HepG2 (cell line): ENCODE measurements at regions not wholly inside any gene's neighbourhood (a gene's known extent, or its start where the extent isn't known, plus 50 kb on each side); places are given as distances from the start of the nearest gene placed in this dataset.

Experiments
- ATAC-seq: fragments of 200-7000 bp; cut with Tn5 transposase; 3 replicates; pipeline ENCODE4 v1.9.1; 2020; ENCODE audit warnings: mild to moderate bottlenecking, moderate library complexity
- BruUV-seq: library from RNA; stranded (reverse); fragments of 400-500 nt; replicated peaks from 2 replicates; lab custom pipeline; 2021; lab: Mats Ljungman, UMichigan
- CTCF ChIA-PET: fragments of 300-600 bp; formaldehyde crosslinking; extraction: SDS; loops from one replicate; lab custom pipeline; 2021; ENCODE audit warnings: low total read pairs, inconsistent platforms, low intra/inter-chr PET ratio; lab: Yijun Ruan, JAX
- POLR2A ChIA-PET: fragments of 350-600 bp; sonication (Branson Sonifier 250); formaldehyde crosslinking; loops from one replicate; lab custom pipeline; 2020; ENCODE audit warnings: antibody characterized with exemption, inconsistent platforms; lab: Yijun Ruan, JAX
- DNase-seq: peaks from one replicate; pipeline ENCODE4 v3.0.0-alpha.2; 2015; ENCODE audit warnings: low spot score
- FAIRE-seq: peaks from 3 replicates; lab custom pipeline; 2011; peaks lifted over from hg19 to GRCh38; lab: Jason Lieb, UNC
- H2AFZ ChIP-seq: one replicate; pipeline ENCODE4 v1.6.1; 2011; ENCODE audit warnings: low read length, inconsistent platforms
- H3K27ac ChIP-seq: fragments of 300-600 bp; 3 replicates; pipeline ENCODE4 v1.8.0; 2011; ENCODE audit warnings: mixed run types, mild to moderate bottlenecking, mixed read lengths, low read length, inconsistent platforms; ENCODE audit not compliant: insufficient read depth; ENCODE audit errors: extremely low read length
- H3K27me3 ChIP-seq, 2 experiments: fragments of 200-600 bp in 1 of 2; 2 replicates in 1 of 2; 3 replicates in 1 of 2; pipeline versions ENCODE4 v1.6.0 to v1.8.0; 2011; ENCODE audit warnings: low read length in 2 of 2, mild to moderate bottlenecking in 2 of 2, moderate library complexity in 2 of 2, inconsistent platforms in 1 of 2; ENCODE audit not compliant: insufficient read depth in 2 of 2, control insufficient read depth in 1 of 2
- H3K36me3 ChIP-seq, 2 experiments: fragments of 200-600 bp in 1 of 2; replicated peaks in 1 of 2; 2 replicates in 1 of 2; 3 replicates in 1 of 2; pipeline versions ENCODE4 v1.5.1 to v1.8.0; 2011; ENCODE audit warnings: low read length in 2 of 2, inconsistent platforms in 1 of 2; ENCODE audit not compliant: insufficient read depth in 2 of 2, control insufficient read depth in 1 of 2
- H3K4me1 ChIP-seq: 2 replicates; pipeline ENCODE4 v1.5.1; 2012; ENCODE audit warnings: low read length, inconsistent platforms; ENCODE audit not compliant: insufficient read depth
- H3K4me2 ChIP-seq: 2 replicates; pipeline ENCODE4 v1.6.0; 2011; ENCODE audit warnings: low read depth, low read length, inconsistent platforms
- H3K4me3 ChIP-seq, 3 experiments: fragments of 200-600 bp in 1 of 3; sonication (generic), shearing (Covaris generic) in 1 of 3; replicated peaks in 1 of 3; 2 replicates each; pipeline ENCODE4 v1.5.1; 2011 to 2016; ENCODE audit warnings: low read length in 3 of 3, inconsistent platforms in 2 of 3, low read depth in 2 of 3, mild to moderate bottlenecking in 2 of 3, control low read depth in 1 of 3, mixed read lengths in 1 of 3; ENCODE audit not compliant: insufficient read depth in 1 of 3
- H3K79me2 ChIP-seq: one replicate; pipeline ENCODE4 v1.6.1; 2011; ENCODE audit warnings: low read length, inconsistent platforms; ENCODE audit not compliant: insufficient read depth
- H3K9ac ChIP-seq: 2 replicates; pipeline ENCODE4 v1.6.0; 2011; ENCODE audit warnings: mild to moderate bottlenecking, low read depth, low read length, inconsistent platforms; ENCODE audit not compliant: insufficient read depth
- H3K9me3 ChIP-seq: 2 replicates; pipeline ENCODE4 v1.5.1; 2012; ENCODE audit warnings: mild to moderate bottlenecking, low read length
- H4K20me1 ChIP-seq: 2 replicates; pipeline ENCODE4 v1.6.0; 2011; ENCODE audit warnings: inconsistent platforms, mild to moderate bottlenecking, low read length, moderate library complexity; ENCODE audit not compliant: insufficient read depth
- GPN1 ChIP-seq: sonication (generic); formaldehyde crosslinking; IDR thresholded peaks from 2 replicates; pipeline ENCODE4 v1.5.1; 2020; ENCODE audit warnings: missing genetic modification reagents, borderline replicate concordance
- KDM2A ChIP-seq: sonication (generic); formaldehyde crosslinking; IDR thresholded peaks from 2 replicates; pipeline ENCODE4 v1.4.0; 2020; ENCODE audit warnings: low read depth, missing genetic modification reagents, borderline replicate concordance
- ZNF383 ChIP-seq: sonication (generic); formaldehyde crosslinking; IDR thresholded peaks from 2 replicates; pipeline ENCODE4 v1.4.0; 2020; ENCODE audit warnings: missing genetic modification reagents, mild to moderate bottlenecking, borderline replicate concordance
- ZSCAN31 ChIP-seq: sonication (generic); formaldehyde crosslinking; IDR thresholded peaks from 2 replicates; pipeline ENCODE4 v1.5.0; 2020; ENCODE audit warnings: low read depth, mild to moderate bottlenecking, missing genetic modification reagents
- WGBS: methylation state at CpG from one replicate; pipeline ENCODE4 v1.1.6; 2017; ENCODE audit warnings: low lambda C conversion rate; 5-methylcytosine and 5-hydroxymethylcytosine counted together
- in situ Hi-C: cut with HindIII; loops from 2 replicates; pipeline ENCODE4 v1.10.0; 2017; ENCODE audit warnings: low pct_unique_long_range_greater_than_20kb; ENCODE audit not compliant: extremely low pct_ligation_motif_present
- intact Hi-C: fragments of 100-400 bp; cut with micrococcal nuclease; formaldehyde crosslinking; loops from one replicate; pipeline ENCODE4 v1.10.0; 2022; ENCODE audit not compliant: unreplicated experiment
- TF ChIP-seq, protein P1 (sequence below): IDR thresholded peaks from 2 replicates; pipeline ENCODE4 v1.6.1; 2016; ENCODE audit warnings: low read depth, control low read depth
- TF ChIP-seq, protein P2 (sequence below): sonication (generic); formaldehyde crosslinking; IDR thresholded peaks from 2 replicates; pipeline ENCODE4 v1.5.0; 2020; ENCODE audit warnings: mild to moderate bottlenecking, missing genetic modification reagents
- TF ChIP-seq, protein P3 (sequence below): sonication (generic); formaldehyde crosslinking; IDR thresholded peaks from 2 replicates; pipeline ENCODE4 v1.5.1; 2020; ENCODE audit warnings: mild to moderate bottlenecking, moderate library complexity, missing genetic modification reagents

- TF ChIP-seq, protein P1, sequence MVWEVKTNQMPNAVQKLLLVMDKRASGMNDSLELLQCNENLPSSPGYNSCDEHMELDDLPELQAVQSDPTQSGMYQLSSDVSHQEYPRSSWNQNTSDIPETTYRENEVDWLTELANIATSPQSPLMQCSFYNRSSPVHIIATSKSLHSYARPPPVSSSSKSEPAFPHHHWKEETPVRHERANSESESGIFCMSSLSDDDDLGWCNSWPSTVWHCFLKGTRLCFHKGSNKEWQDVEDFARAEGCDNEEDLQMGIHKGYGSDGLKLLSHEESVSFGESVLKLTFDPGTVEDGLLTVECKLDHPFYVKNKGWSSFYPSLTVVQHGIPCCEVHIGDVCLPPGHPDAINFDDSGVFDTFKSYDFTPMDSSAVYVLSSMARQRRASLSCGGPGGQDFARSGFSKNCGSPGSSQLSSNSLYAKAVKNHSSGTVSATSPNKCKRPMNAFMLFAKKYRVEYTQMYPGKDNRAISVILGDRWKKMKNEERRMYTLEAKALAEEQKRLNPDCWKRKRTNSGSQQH (CRISPR knock-in tag), result no peak
- TF ChIP-seq, all 625 proteins: peak for 0
Observed at GRCh38 chr3:23654571-23654970, 151.2 kb upstream of the UBE2E1 start.

DNA sequence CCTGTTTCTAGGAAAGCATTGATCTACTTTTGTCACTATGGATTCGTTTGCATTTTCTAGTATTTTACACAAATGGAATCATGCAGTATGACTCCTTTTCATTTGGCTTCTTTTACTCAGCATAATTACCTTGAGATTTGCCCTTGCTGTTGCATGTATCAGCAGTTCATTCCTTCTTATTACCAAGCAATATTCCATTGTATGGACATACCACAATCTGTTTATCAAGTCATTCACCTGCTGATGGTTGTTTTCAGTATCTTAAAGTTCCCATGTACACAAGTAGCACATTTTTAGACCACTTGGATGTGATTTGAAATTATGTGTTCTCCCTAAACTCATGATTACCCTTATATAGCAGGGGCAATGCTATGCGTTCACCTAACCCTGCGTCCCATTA, 150.0 kb upstream of the UBE2E1 start:
- 64% methylated on average over 3 of the region's 3 CpGs for WGBS
- H3K36me3 ChIP-seq, result no peaks in the 10 kb centered on the region
- no peaks in the 10 kb centered on the region for H3K4me1 ChIP-seq
- H3K4me3 ChIP-seq, result no peak overlapping the region
- H3K9me3 ChIP-seq, result no peaks in the 10 kb centered on the region; the same call in 1 of the 2 replicates
- H2AFZ ChIP-seq, result no peak overlapping the region
- ChIA-PET POLR2A (no interaction called here), CTCF (no interaction called here)
- FAIRE-seq, result no peak
- no TSS peak for BruUV-seq
- in situ Hi-C loops (no loop called here), intact Hi-C loops (no loop called here)
- no peak overlapping the region for H3K9ac ChIP-seq
- no peak overlapping the region for H3K4me2 ChIP-seq
- H3K27ac ChIP-seq, result no peak overlapping the region
- no peaks in the 10 kb centered on the region for H3K79me2 ChIP-seq
- H3K27me3 ChIP-seq, result peaks cover 1 to 4% of the 10 kb centered on the region in 2 experiments; a peak in 1 of 5 replicates
- no peak for ATAC-seq
- no peaks in the 10 kb centered on the region for H4K20me1 ChIP-seq
- DNase-seq, result no peak
- TF ChIP-seq ZSCAN31 (CRISPR knock-in tag), result no peak
- no peak for TF ChIP-seq KDM2A (CRISPR knock-in tag)
- no peak for TF ChIP-seq ZNF383 (CRISPR knock-in tag)
- TF ChIP-seq, protein P2, sequence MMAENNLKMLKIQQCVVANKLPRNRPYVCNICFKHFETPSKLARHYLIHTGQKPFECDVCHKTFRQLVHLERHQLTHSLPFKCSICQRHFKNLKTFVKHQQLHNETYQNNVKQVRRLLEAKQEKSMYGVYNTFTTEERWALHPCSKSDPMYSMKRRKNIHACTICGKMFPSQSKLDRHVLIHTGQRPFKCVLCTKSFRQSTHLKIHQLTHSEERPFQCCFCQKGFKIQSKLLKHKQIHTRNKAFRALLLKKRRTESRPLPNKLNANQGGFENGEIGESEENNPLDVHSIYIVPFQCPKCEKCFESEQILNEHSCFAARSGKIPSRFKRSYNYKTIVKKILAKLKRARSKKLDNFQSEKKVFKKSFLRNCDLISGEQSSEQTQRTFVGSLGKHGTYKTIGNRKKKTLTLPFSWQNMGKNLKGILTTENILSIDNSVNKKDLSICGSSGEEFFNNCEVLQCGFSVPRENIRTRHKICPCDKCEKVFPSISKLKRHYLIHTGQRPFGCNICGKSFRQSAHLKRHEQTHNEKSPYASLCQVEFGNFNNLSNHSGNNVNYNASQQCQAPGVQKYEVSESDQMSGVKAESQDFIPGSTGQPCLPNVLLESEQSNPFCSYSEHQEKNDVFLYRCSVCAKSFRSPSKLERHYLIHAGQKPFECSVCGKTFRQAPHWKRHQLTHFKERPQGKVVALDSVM (CRISPR knock-in tag), result no peak
- TF ChIP-seq GPN1 (CRISPR knock-in tag), result no peak
- TF ChIP-seq, protein P3, sequence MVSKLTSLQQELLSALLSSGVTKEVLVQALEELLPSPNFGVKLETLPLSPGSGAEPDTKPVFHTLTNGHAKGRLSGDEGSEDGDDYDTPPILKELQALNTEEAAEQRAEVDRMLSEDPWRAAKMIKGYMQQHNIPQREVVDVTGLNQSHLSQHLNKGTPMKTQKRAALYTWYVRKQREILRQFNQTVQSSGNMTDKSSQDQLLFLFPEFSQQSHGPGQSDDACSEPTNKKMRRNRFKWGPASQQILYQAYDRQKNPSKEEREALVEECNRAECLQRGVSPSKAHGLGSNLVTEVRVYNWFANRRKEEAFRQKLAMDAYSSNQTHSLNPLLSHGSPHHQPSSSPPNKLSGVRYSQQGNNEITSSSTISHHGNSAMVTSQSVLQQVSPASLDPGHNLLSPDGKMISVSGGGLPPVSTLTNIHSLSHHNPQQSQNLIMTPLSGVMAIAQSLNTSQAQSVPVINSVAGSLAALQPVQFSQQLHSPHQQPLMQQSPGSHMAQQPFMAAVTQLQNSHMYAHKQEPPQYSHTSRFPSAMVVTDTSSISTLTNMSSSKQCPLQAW, result no peak

More at GRCh38 chr3:23654571-23654970, 151.2 kb upstream of the UBE2E1 start:
- ChIA-PET CTCF (no interaction called here), POLR2A (no interaction called here)
- Histone ChIP-seq H3K4me2 (no peak overlapping the region), H3K4me3 (no peak overlapping the region), H4K20me1 (no peaks in the 10 kb centered on the region), H3K9me3 (no peaks in the 10 kb centered on the region; the same call in 1 of the 2 replicates), H3K9ac (no peak overlapping the region), H3K27me3 (0 out of 5 replicates have a peak, but pooled peaks cover 1 to 4% of the 10 kb centered on the region in 2 experiments), H3K79me2 (no peaks in the 10 kb centered on the region), H3K4me1 (no peaks in the 10 kb centered on the region), H3K36me3 (no peaks in the 10 kb centered on the region), H3K27ac (no peak overlapping the region), H2AFZ (no peak overlapping the region)
- in situ Hi-C loops, result no loop called here
- ATAC-seq (no peak), FAIRE-seq (no peak), DNase-seq (no peak)
- no TSS peak for BruUV-seq
- 26% methylated on average over 3 of the region's 3 CpGs for WGBS
- intact Hi-C loops, result no loop called here
